GM23338 (cell line): ENCODE measurements at regions not wholly inside any gene's neighbourhood (a gene's known extent, or its start where the extent isn't known, plus 50 kb on each side); places are given as distances from the start of the nearest gene placed in this dataset.

Experiments used
- ATAC-seq: fragments of 200-7000 bp; cut with Tn5 transposase; 3 replicates; pipeline ENCODE4 v1.9.1; 2020
- DNase-seq: peaks from one replicate; pipeline ENCODE4 v3.0.0-alpha.2; 2015; ENCODE audit warnings: low spot score
- H2AFZ ChIP-seq: fragments of 200-600 bp; sonication (generic); 2 replicates; pipeline ENCODE4 v1.8.0; 2016; ENCODE audit warnings: antibody characterized with exemption, mild to moderate bottlenecking, moderate library complexity
- H3F3A ChIP-seq: fragments of 200-600 bp; sonication (generic); replicated peaks from 2 replicates; pipeline ENCODE4 v1.8.0; 2017; ENCODE audit warnings: antibody characterized with exemption, mixed run types, low read depth
- H3K27ac ChIP-seq: fragments of 200-600 bp; sonication (generic); 2 replicates; pipeline ENCODE4 v1.6.1; 2016; ENCODE audit warnings: low read depth
- H3K27me3 ChIP-seq: fragments of 200-600 bp; sonication (generic); 2 replicates; pipeline ENCODE4 v1.8.0; 2016; ENCODE audit warnings: mild to moderate bottlenecking, mixed run types, moderate library complexity; ENCODE audit not compliant: insufficient read depth
- H3K36me3 ChIP-seq: fragments of 200-600 bp; sonication (generic); 2 replicates; pipeline ENCODE4 v1.8.0; 2016; ENCODE audit warnings: mild to moderate bottlenecking; ENCODE audit not compliant: insufficient read depth
- H3K4me1 ChIP-seq: fragments of 200-600 bp; sonication (generic); 2 replicates; pipeline ENCODE4 v1.8.0; 2016; ENCODE audit warnings: mild to moderate bottlenecking, moderate library complexity; ENCODE audit not compliant: insufficient read depth
- H3K4me2 ChIP-seq: fragments of 200-600 bp; sonication (generic); 2 replicates; pipeline ENCODE4 v1.7.1; 2017; ENCODE audit warnings: mixed run types
- H3K4me3 ChIP-seq: fragments of 200-600 bp; sonication (generic); 2 replicates; pipeline ENCODE4 v1.6.1; 2016; ENCODE audit warnings: mixed run types
- H3K79me2 ChIP-seq: fragments of 200-600 bp; sonication (generic); replicated peaks from 2 replicates; pipeline ENCODE4 v1.8.0; 2017; ENCODE audit warnings: mild to moderate bottlenecking; ENCODE audit not compliant: insufficient read depth
- H3K9me2 ChIP-seq: fragments of 200-600 bp; sonication (generic); 2 replicates; pipeline ENCODE4 v1.8.0; 2017; ENCODE audit not compliant: insufficient read depth
- H4K20me1 ChIP-seq: fragments of 200-600 bp; sonication (generic); replicated peaks from 2 replicates; pipeline ENCODE4 v1.8.0; 2017; ENCODE audit warnings: mild to moderate bottlenecking; ENCODE audit not compliant: insufficient read depth
- H3K27ac Mint-ChIP-seq: 2 replicates; pipeline ENCODE4 v1.8.0; 2020; ENCODE audit warnings: inconsistent platforms, mild to moderate bottlenecking, moderate library complexity, mixed read lengths
- H3K27me3 Mint-ChIP-seq: 3 replicates; pipeline ENCODE4 v1.8.0; 2022; ENCODE audit warnings: low read depth, mild to moderate bottlenecking, moderate library complexity, mixed read lengths, inconsistent platforms; ENCODE audit not compliant: insufficient read depth, poor library complexity
- H3K36me3 Mint-ChIP-seq: 3 replicates; pipeline ENCODE4 v1.8.0; 2021; ENCODE audit warnings: low read depth, mild to moderate bottlenecking, inconsistent platforms, moderate library complexity, mixed read lengths
- H3K4me1 Mint-ChIP-seq: 3 replicates; pipeline ENCODE4 v1.8.0; 2020; ENCODE audit warnings: mild to moderate bottlenecking, inconsistent platforms, mixed read lengths
- H3K4me3 Mint-ChIP-seq: 3 replicates; pipeline ENCODE4 v1.8.0; 2021; ENCODE audit warnings: moderate library complexity, mild to moderate bottlenecking, inconsistent platforms, mixed read lengths
- H3K9me3 Mint-ChIP-seq: 3 replicates; pipeline ENCODE4 v1.8.0; 2020; ENCODE audit warnings: moderate library complexity, mild to moderate bottlenecking, inconsistent platforms, mixed read lengths
- CREB1 ChIP-seq: fragments of 250-450 bp; sonication (Bioruptor Pico); IDR thresholded peaks from 2 replicates; pipeline ENCODE4 v1.5.0; 2020; ENCODE audit warnings: low read depth, mild to moderate bottlenecking, moderate library complexity
- CTCF ChIP-seq, 2 experiments: fragments of 200-600 bp in 1 of 2; sonication (generic) in 1 of 2; conservative IDR thresholded peaks; 2 replicates each; pipeline versions ENCODE4 v1.5.1 to v1.6.1; 2016 to 2017; ENCODE audit warnings: antibody characterized with exemption in 2 of 2, low read depth in 2 of 2, mild to moderate bottlenecking in 2 of 2, moderate library complexity in 1 of 2
- EZH2 ChIP-seq: fragments of 200-600 bp; sonication (generic); IDR thresholded peaks from one replicate; pipeline ENCODE4 v1.8.0; 2017; ENCODE audit warnings: antibody characterized with exemption, mild to moderate bottlenecking, low read depth; ENCODE audit not compliant: unreplicated experiment
- EZH2phosphoT487 ChIP-seq: fragments of 200-600 bp; sonication (generic); IDR thresholded peaks from one replicate; pipeline ENCODE4 v1.8.1; 2018; ENCODE audit warnings: antibody characterized with exemption; ENCODE audit not compliant: unreplicated experiment
- JUNB ChIP-seq: IDR thresholded peaks from one replicate; pipeline ENCODE4 v1.6.1; 2016; ENCODE audit warnings: antibody characterized with exemption; ENCODE audit not compliant: unreplicated experiment
- NANOG ChIP-seq: IDR thresholded peaks from 2 replicates; pipeline ENCODE4 v1.6.1; 2016; ENCODE audit warnings: antibody characterized with exemption, borderline replicate concordance
- POLR2AphosphoS5 ChIP-seq: IDR thresholded peaks from 2 replicates; pipeline ENCODE4 v1.6.1; 2016; ENCODE audit warnings: antibody characterized with exemption, low read depth
- STAT1 ChIP-seq: IDR thresholded peaks from one replicate; pipeline ENCODE4 v1.6.1; 2016; ENCODE audit warnings: antibody characterized with exemption; ENCODE audit not compliant: unreplicated experiment
- ZNF114 ChIP-seq: fragments of 250-450 bp; sonication (Bioruptor Pico); IDR thresholded peaks from 2 replicates; pipeline ENCODE4 v1.5.0; 2020; ENCODE audit warnings: mild to moderate bottlenecking, moderate library complexity
- ZNF331 ChIP-seq: fragments of 250-450 bp; sonication (Bioruptor Pico); IDR thresholded peaks from 2 replicates; pipeline ENCODE4 v1.5.0; 2020; ENCODE audit warnings: low read depth, mild to moderate bottlenecking, moderate library complexity
- ZNF462 ChIP-seq: fragments of 250-450 bp; sonication (Bioruptor Pico); IDR thresholded peaks from 2 replicates; pipeline ENCODE4 v1.5.0; 2020; ENCODE audit warnings: mild to moderate bottlenecking, moderate library complexity
- TF ChIP-seq, protein P1 (sequence below): IDR thresholded peaks from 2 replicates; pipeline ENCODE4 v1.6.1; 2016; ENCODE audit warnings: antibody characterized with exemption
- TF ChIP-seq, protein P2 (sequence below): IDR thresholded peaks from one replicate; pipeline ENCODE4 v1.6.1; 2018; ENCODE audit warnings: antibody characterized with exemption; ENCODE audit not compliant: unreplicated experiment

- H3K27me3 ChIP-seq, result peaks cover 100% of the 10 kb centered on the region
- no peak overlapping the region for H3K4me2 ChIP-seq
- H4K20me1 ChIP-seq, result no peaks in the 10 kb centered on the region; the same call in none of the 2 replicates
- H3K36me3 ChIP-seq, result no peaks in the 10 kb centered on the region
- H3K4me1 ChIP-seq, result no peaks in the 10 kb centered on the region
- no peaks in the 10 kb centered on the region for H3K36me3 Mint-ChIP-seq
- no peaks in the 10 kb centered on the region; the same call in 2 of the 3 replicates for H3K9me3 Mint-ChIP-seq
- no peak for ATAC-seq
- no peak overlapping the region for H3K27ac ChIP-seq
- H3K9me2 ChIP-seq, result no peaks in the 10 kb centered on the region
- no peak overlapping the region for H3K4me3 Mint-ChIP-seq
- peaks cover 11% of the 10 kb centered on the region; the same call in 2 of the 3 replicates for H3K4me1 Mint-ChIP-seq
- H3K4me3 ChIP-seq, result no peak overlapping the region
- TF ChIP-seq POLR2AphosphoS5, result no peak
- no peak for TF ChIP-seq EZH2phosphoT487
- TF ChIP-seq CREB1 (CRISPR knock-in tag), result no peak
- TF ChIP-seq ZNF462, result no peak
- TF ChIP-seq EZH2, result no peak
- TF ChIP-seq, protein P1, sequence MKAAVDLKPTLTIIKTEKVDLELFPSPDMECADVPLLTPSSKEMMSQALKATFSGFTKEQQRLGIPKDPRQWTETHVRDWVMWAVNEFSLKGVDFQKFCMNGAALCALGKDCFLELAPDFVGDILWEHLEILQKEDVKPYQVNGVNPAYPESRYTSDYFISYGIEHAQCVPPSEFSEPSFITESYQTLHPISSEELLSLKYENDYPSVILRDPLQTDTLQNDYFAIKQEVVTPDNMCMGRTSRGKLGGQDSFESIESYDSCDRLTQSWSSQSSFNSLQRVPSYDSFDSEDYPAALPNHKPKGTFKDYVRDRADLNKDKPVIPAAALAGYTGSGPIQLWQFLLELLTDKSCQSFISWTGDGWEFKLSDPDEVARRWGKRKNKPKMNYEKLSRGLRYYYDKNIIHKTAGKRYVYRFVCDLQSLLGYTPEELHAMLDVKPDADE, result no peak
- TF ChIP-seq NANOG, result no peak
- no peak for TF ChIP-seq STAT1
- TF ChIP-seq CTCF (conservative IDR thresholded peaks at IDR 0.05; ENCODE audit: low read depth in 2 of 2), result no peak
- TF ChIP-seq ZNF331 (CRISPR knock-in tag), result no peak
- TF ChIP-seq JUNB, result no peak
- TF ChIP-seq, protein P2, sequence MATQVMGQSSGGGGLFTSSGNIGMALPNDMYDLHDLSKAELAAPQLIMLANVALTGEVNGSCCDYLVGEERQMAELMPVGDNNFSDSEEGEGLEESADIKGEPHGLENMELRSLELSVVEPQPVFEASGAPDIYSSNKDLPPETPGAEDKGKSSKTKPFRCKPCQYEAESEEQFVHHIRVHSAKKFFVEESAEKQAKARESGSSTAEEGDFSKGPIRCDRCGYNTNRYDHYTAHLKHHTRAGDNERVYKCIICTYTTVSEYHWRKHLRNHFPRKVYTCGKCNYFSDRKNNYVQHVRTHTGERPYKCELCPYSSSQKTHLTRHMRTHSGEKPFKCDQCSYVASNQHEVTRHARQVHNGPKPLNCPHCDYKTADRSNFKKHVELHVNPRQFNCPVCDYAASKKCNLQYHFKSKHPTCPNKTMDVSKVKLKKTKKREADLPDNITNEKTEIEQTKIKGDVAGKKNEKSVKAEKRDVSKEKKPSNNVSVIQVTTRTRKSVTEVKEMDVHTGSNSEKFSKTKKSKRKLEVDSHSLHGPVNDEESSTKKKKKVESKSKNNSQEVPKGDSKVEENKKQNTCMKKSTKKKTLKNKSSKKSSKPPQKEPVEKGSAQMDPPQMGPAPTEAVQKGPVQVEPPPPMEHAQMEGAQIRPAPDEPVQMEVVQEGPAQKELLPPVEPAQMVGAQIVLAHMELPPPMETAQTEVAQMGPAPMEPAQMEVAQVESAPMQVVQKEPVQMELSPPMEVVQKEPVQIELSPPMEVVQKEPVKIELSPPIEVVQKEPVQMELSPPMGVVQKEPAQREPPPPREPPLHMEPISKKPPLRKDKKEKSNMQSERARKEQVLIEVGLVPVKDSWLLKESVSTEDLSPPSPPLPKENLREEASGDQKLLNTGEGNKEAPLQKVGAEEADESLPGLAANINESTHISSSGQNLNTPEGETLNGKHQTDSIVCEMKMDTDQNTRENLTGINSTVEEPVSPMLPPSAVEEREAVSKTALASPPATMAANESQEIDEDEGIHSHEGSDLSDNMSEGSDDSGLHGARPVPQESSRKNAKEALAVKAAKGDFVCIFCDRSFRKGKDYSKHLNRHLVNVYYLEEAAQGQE, result no peak
- TF ChIP-seq ZNF114, result no peak
- no peak for DNase-seq
- H3K27ac Mint-ChIP-seq, result no peak overlapping the region
- H3K27me3 Mint-ChIP-seq, result peaks cover 93% of the 10 kb centered on the region
- H2AFZ ChIP-seq, result no peak overlapping the region
- H3K79me2 ChIP-seq, result no peaks in the 10 kb centered on the region
- H3F3A ChIP-seq, result no peaks in the 10 kb centered on the region
Measured at GRCh38 chr22:22423681-22424080, 84.9 kb downstream of the ZNF280B start.
